Panc1 (cell line): ENCODE measurements at regions not wholly inside any gene's neighbourhood (a gene's known extent, or its start where the extent isn't known, plus 50 kb on each side); places are given as distances from the start of the nearest gene placed in this dataset.

Source experiments
- ATAC-seq: fragments of 200-7000 bp; cut with Tn5 transposase; 2 replicates; pipeline ENCODE4 v1.9.1; 2020; ENCODE audit warnings: mild to moderate bottlenecking, moderate library complexity
- BruUV-seq: library from RNA; stranded (reverse); fragments of 400-500 nt; replicated peaks from 2 replicates; lab custom pipeline; 2021; lab: Mats Ljungman, UMichigan
- CTCF ChIA-PET: fragments of 300-600 bp; sonication (Branson Sonifier 250); formaldehyde crosslinking; loops from one replicate; lab custom pipeline; 2022; ENCODE audit warnings: antibody characterized with exemption; lab: Charles Lee
- POLR2A ChIA-PET: fragments of 300-600 bp; sonication (Branson Sonifier 250); formaldehyde crosslinking; loops from one replicate; lab custom pipeline; 2022; ENCODE audit warnings: antibody characterized with exemption; lab: Charles Lee
- DNase-seq: peaks from one replicate; pipeline ENCODE4 v3.0.0-alpha.2; 2010; ENCODE audit warnings: low read depth, low spot score
- H3K27ac ChIP-seq: 2 replicates; pipeline ENCODE4 v1.5.1; 2011; ENCODE audit warnings: mild to moderate bottlenecking, low read length, inconsistent platforms
- H3K27me3 ChIP-seq: fragments of 200-500 bp; sonication (Bioruptor generic); 2 replicates; pipeline ENCODE4 v1.6.0; 2014; ENCODE audit warnings: low read length, inconsistent platforms; ENCODE audit not compliant: control insufficient read depth, insufficient read depth
- H3K36me3 ChIP-seq: fragments of 200-500 bp; sonication (Bioruptor generic); 2 replicates; pipeline ENCODE4 v1.5.1; 2014; ENCODE audit warnings: inconsistent platforms, mild to moderate bottlenecking, low read length, moderate library complexity; ENCODE audit not compliant: control insufficient read depth, insufficient read depth
- H3K4me1 ChIP-seq: 2 replicates; pipeline ENCODE4 v1.5.1; 2011; ENCODE audit warnings: inconsistent platforms, mild to moderate bottlenecking, low read length, moderate library complexity; ENCODE audit not compliant: control insufficient read depth, insufficient read depth
- H3K4me3 ChIP-seq, 2 experiments: 2 replicates each; pipeline ENCODE4 v1.5.1; 2011 to 2012; ENCODE audit warnings: low read depth in 2 of 2, low read length in 2 of 2, mild to moderate bottlenecking in 2 of 2, inconsistent platforms in 1 of 2, moderate library complexity in 1 of 2
- H3K9me3 ChIP-seq: fragments of 200-500 bp; sonication (Bioruptor generic); 2 replicates; pipeline ENCODE4 v1.5.1; 2014; ENCODE audit warnings: low read depth, mild to moderate bottlenecking, inconsistent platforms, low read length, moderate library complexity; ENCODE audit not compliant: control insufficient read depth, insufficient read depth
- CTCF ChIP-seq: fragments of 450-650 bp; IDR thresholded peaks from 2 replicates; pipeline ENCODE4 v1.5.1; 2017; ENCODE audit warnings: mild to moderate bottlenecking
- POLR2AphosphoS5 ChIP-seq: IDR thresholded peaks from 2 replicates; pipeline ENCODE4 v1.6.1; 2012; ENCODE audit warnings: mild to moderate bottlenecking, low read depth, low read length, moderate library complexity
- REST ChIP-seq, 2 experiments: IDR thresholded peaks; 2 replicates each; pipeline ENCODE4 v1.6.1; 2011 to 2012; ENCODE audit warnings: low read depth in 2 of 2, control low read depth in 1 of 2, low read length in 1 of 2, mild to moderate bottlenecking in 1 of 2, moderate library complexity in 1 of 2; ENCODE audit not compliant: insufficient read depth in 1 of 2
- SIN3A ChIP-seq: IDR thresholded peaks from 2 replicates; pipeline ENCODE4 v1.6.1; 2012; ENCODE audit warnings: low read depth, mild to moderate bottlenecking, low read length, moderate library complexity, borderline replicate concordance; ENCODE audit not compliant: insufficient read depth
- TCF7L2 ChIP-seq: IDR thresholded peaks from 2 replicates; pipeline ENCODE4 v1.6.1; 2011; ENCODE audit warnings: mild to moderate bottlenecking, low read depth, low read length, inconsistent platforms
- in situ Hi-C: cut with HindIII; loops from 2 replicates; pipeline ENCODE4 v1.10.0; 2016; ENCODE audit warnings: low sequenced_read_pairs, low pct_unique_long_range_greater_than_20kb
- intact Hi-C: fragments of 100-400 bp; cut with micrococcal nuclease; formaldehyde crosslinking; loops from one replicate; pipeline ENCODE4 v1.10.0; 2022; ENCODE audit not compliant: unreplicated experiment

- in situ Hi-C loops: no loop called here
- intact Hi-C loops: no loop called here
- ChIA-PET CTCF (no interaction called here), POLR2A (no interaction called here)
- no peak for ATAC-seq
- no peak for DNase-seq
- H3K4me3 ChIP-seq: no peak overlapping the region
- BruUV-seq: no TSS peak
- no peaks in the 10 kb centered on the region for H3K36me3 ChIP-seq
- H3K27me3 ChIP-seq: no peaks in the 10 kb centered on the region
- H3K27ac ChIP-seq: no peak overlapping the region
- H3K4me1 ChIP-seq: no peaks in the 10 kb centered on the region
- no peak for TF ChIP-seq TCF7L2
- TF ChIP-seq REST (IDR thresholded peaks at IDR 0.05; ENCODE audit: insufficient read depth in 1 of 2, low read depth in 2 of 2, low read length in 1 of 2): no peak
- TF ChIP-seq POLR2AphosphoS5: no peak
- TF ChIP-seq CTCF: no peak
- no peak for TF ChIP-seq SIN3A
- no peaks in the 10 kb centered on the region for H3K9me3 ChIP-seq
Measured at GRCh38 chr12:28032811-28033537, 60.4 kb upstream of the PTHLH start.

- DNase-seq: no peak
- intact Hi-C loops: no loop called here
- CTCF ChIA-PET: no interaction called here
Measured at GRCh38 chr12:28033538-28033915, 61.0 kb upstream of the PTHLH start.

More at GRCh38 chr12:28033538-28033915, 61.0 kb upstream of the PTHLH start:
- POLR2A ChIA-PET: no interaction called here
- no TSS peak for BruUV-seq
- Histone ChIP-seq H3K27me3 (no peaks in the 10 kb centered on the region), H3K27ac (no peak overlapping the region), H3K36me3 (no peaks in the 10 kb centered on the region), H3K9me3 (no peaks in the 10 kb centered on the region), H3K4me3 (no peak overlapping the region), H3K4me1 (no peaks in the 10 kb centered on the region)
- TF ChIP-seq REST (IDR thresholded peaks at IDR 0.05; ENCODE audit: insufficient read depth in 1 of 2, low read depth in 2 of 2, low read length in 1 of 2) (no peak), TCF7L2 (no peak), POLR2AphosphoS5 (no peak), CTCF (no peak), SIN3A (no peak)
- in situ Hi-C loops: no loop called here
- ATAC-seq: no peak
